AG04449 (cell line): ENCODE measurements at regions not wholly inside any gene's neighbourhood (a gene's known extent, or its start where the extent isn't known, plus 50 kb on each side); places are given as distances from the start of the nearest gene placed in this dataset.
"Not testable (repeated sequence)": the region's sequence is repeated elsewhere in the genome, so short reads cannot be mapped to it uniquely, and the experiment has no call there.

ENCODE experiments used
- CTCF ChIA-PET: fragments of 350-600 bp; formaldehyde crosslinking; extraction: SDS; loops from one replicate; lab custom pipeline; 2021; ENCODE audit warnings: antibody characterized with exemption; lab: Yijun Ruan, JAX
- POLR2A ChIA-PET: fragments of 400-600, 350-600 bp; formaldehyde crosslinking; extraction: SDS; loops from one replicate; lab custom pipeline; 2020; ENCODE audit warnings: antibody characterized with exemption, inconsistent platforms; lab: Yijun Ruan, JAX
- DNase-seq: peaks from one replicate; pipeline ENCODE4 v3.0.0-alpha.2; 2010; ENCODE audit warnings: low read depth, low spot score
- H3K4me3 ChIP-seq: 2 replicates; pipeline ENCODE4 v1.5.1; 2011; ENCODE audit warnings: low read depth, mild to moderate bottlenecking, control low read depth, low read length
- CTCF ChIP-seq: IDR thresholded peaks from one replicate; pipeline ENCODE4 v1.5.1; 2011; ENCODE audit warnings: mild to moderate bottlenecking, moderate library complexity, low read length, control low read depth, inconsistent platforms; ENCODE audit not compliant: insufficient read depth; ENCODE audit errors: missing control alignments

GRCh38 chr5:67773411-67774266 lies 441.9 kb upstream of the PIK3R1 start:
- ChIA-PET CTCF (no interaction called here), POLR2A (no interaction called here)
- DNase-seq = no peak
- TF ChIP-seq CTCF = no peak
- H3K4me3 ChIP-seq = no peak overlapping the region

GRCh38 chr5:67771791-67772190 lies 443.8 kb upstream of the PIK3R1 start:
- H3K4me3 ChIP-seq = no peak overlapping the region
- POLR2A ChIA-PET = no interaction called here
- no peak for TF ChIP-seq CTCF
- CTCF ChIA-PET = no interaction called here
- no peak for DNase-seq

- CTCF ChIA-PET = no interaction called here
- no peak overlapping the region for H3K4me3 ChIP-seq
- POLR2A ChIA-PET = no interaction called here
- TF ChIP-seq CTCF = no peak
- no peak for DNase-seq
These were observed 444.3 kb upstream of the PIK3R1 start for GRCh38 chr5:67771221-67771620.

- no peak overlapping the region for H3K4me3 ChIP-seq
- POLR2A ChIA-PET = no interaction called here
- TF ChIP-seq CTCF = no peak
- CTCF ChIA-PET = no interaction called here
- DNase-seq = no peak
These were observed 445.0 kb upstream of the PIK3R1 start for GRCh38 chr5:67770431-67771025.

- no peak for TF ChIP-seq CTCF
- no peak for DNase-seq
- CTCF ChIA-PET = no interaction called here
- POLR2A ChIA-PET = no interaction called here
- H3K4me3 ChIP-seq = no peak overlapping the region
These were observed 449.9 kb upstream of the PIK3R1 start for GRCh38 chr5:67765697-67766096.

- H3K4me3 ChIP-seq, POLR2A ChIA-PET, DNase-seq, CTCF ChIA-PET: not testable (repeated sequence)
These were observed 457.8 kb upstream of the PIK3R1 start for GRCh38 chr5:67757771-67758170.
